K562 (cell line): ENCODE measurements at regions not wholly inside any gene's neighbourhood (a gene's known extent, or its start where the extent isn't known, plus 50 kb on each side); places are given as distances from the start of the nearest gene placed in this dataset.

Experiments used
- CTBP1 ChIP-seq: fragments of 450-650 bp; IDR thresholded peaks from 2 replicates; pipeline ENCODE4 v1.6.1; 2016; ENCODE audit warnings: borderline replicate concordance
- HCFC1 ChIP-seq: IDR thresholded peaks from 2 replicates; pipeline ENCODE4 v1.6.1; 2012; ENCODE audit warnings: low read depth, low read length, improper control_type of control experiment
- HEY1 ChIP-seq: fragments of 250-450 bp; sonication (Bioruptor Pico); IDR thresholded peaks from 2 replicates; pipeline ENCODE4 v1.5.0; 2020; ENCODE audit warnings: mild to moderate bottlenecking, moderate library complexity, borderline replicate concordance
- HMGXB4 ChIP-seq: sonication (generic); formaldehyde crosslinking; IDR thresholded peaks from 2 replicates; pipeline ENCODE4 v1.8.1; 2023; ENCODE audit warnings: mild to moderate bottlenecking, missing genetic modification reagents
- HOXB6 ChIP-seq: fragments of 250-450 bp; sonication (Bioruptor Pico); IDR thresholded peaks from 2 replicates; pipeline ENCODE4 v1.5.1; 2022; ENCODE audit warnings: mild to moderate bottlenecking, borderline replicate concordance
- ZBTB40 ChIP-seq, 2 experiments: fragments of 450-650 bp in 1 of 2; sonication (generic) in 1 of 2; formaldehyde crosslinking in 1 of 2; IDR thresholded peaks; 2 replicates each; pipeline versions ENCODE4 v1.7.1 to v1.9.0; 2016 to 2022; ENCODE audit warnings: inconsistent platforms in 1 of 2, mild to moderate bottlenecking in 1 of 2, missing genetic modification reagents in 1 of 2
- ZNF175 ChIP-seq: fragments of 200-800 bp; sonication (Bioruptor generic); IDR thresholded peaks from 2 replicates; pipeline ENCODE4 v1.6.1; 2016; ENCODE audit warnings: low read depth, mild to moderate bottlenecking, missing genetic modification characterization, missing compliant biosample characterization
- TF ChIP-seq, protein P1 (sequence below), 3 experiments: IDR thresholded peaks in 2 of 3; conservative IDR thresholded peaks in 1 of 3; 2 replicates each; pipeline ENCODE4 v1.5.1; 2011 to 2012; ENCODE audit warnings: low read length in 3 of 3, mild to moderate bottlenecking in 3 of 3, control low read depth in 2 of 3, improper control_type of control experiment in 1 of 3, inconsistent platforms in 1 of 3, low read depth in 1 of 3, mixed read lengths in 1 of 3, moderate library complexity in 1 of 3; ENCODE audit not compliant: insufficient read depth in 2 of 3

DNA sequence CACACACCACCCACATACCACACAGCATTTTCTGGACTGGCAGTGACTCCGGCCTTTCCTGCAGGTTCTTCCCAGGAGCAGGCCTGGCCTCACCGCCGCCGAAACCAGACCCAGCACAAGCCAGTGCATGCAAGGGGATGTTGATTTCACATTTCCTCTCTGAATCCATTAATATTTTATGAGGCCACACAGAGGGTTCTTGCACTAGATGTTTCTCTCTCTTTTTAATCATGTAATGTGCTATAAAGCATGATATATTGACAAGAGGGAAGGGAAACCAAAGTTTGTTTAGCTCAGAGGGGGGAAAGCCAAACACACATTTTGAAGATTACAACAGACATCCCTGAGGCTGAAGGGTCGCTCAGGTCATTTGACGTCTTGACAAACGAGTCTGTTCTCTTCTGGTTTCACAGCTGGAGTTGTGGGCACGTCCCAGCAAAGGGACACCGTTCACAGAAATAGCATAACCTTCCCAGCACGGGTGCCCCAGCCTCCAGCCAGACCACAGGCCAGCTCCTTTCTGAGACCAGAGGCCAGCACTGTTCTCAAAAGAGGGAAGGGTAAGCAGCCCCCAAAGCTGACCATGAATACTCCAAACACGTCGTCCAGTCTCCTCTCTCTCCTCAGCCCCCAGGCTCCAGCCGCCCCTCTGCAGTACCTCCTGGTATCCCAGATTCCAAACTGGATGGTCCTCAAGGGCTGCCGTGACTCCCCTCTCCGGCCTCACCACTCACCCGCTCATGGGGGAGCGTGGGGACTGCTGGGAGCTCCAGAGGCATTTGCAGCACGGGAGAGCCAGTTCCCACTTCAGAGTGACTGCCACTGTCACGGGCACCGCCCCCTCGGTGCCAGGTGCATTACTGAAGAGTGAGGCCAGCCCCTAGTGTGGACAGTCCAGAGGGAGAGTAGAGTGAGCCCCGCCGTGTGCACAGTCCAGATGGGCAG is 340.3 kb upstream of the SALL3 start (continued):
- TF ChIP-seq ZBTB40 (IDR thresholded peaks at IDR 0.05): no peak
- TF ChIP-seq ZBTB40 (CRISPR knock-in tag; IDR thresholded peaks at IDR 0.05): no peak
- TF ChIP-seq, protein P1, sequence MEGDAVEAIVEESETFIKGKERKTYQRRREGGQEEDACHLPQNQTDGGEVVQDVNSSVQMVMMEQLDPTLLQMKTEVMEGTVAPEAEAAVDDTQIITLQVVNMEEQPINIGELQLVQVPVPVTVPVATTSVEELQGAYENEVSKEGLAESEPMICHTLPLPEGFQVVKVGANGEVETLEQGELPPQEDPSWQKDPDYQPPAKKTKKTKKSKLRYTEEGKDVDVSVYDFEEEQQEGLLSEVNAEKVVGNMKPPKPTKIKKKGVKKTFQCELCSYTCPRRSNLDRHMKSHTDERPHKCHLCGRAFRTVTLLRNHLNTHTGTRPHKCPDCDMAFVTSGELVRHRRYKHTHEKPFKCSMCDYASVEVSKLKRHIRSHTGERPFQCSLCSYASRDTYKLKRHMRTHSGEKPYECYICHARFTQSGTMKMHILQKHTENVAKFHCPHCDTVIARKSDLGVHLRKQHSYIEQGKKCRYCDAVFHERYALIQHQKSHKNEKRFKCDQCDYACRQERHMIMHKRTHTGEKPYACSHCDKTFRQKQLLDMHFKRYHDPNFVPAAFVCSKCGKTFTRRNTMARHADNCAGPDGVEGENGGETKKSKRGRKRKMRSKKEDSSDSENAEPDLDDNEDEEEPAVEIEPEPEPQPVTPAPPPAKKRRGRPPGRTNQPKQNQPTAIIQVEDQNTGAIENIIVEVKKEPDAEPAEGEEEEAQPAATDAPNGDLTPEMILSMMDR (IDR thresholded peaks at IDR 0.05 in 2 of 3, conservative IDR thresholded peaks at IDR 0.05 in 1 of 3; ENCODE audit: insufficient read depth in 2 of 3, low read depth in 1 of 3, low read length in 3 of 3): no peak
- no peak for TF ChIP-seq HOXB6
- TF ChIP-seq HCFC1: no peak
- no peak for TF ChIP-seq ZNF175 (CRISPR knock-in tag)
- no peak for TF ChIP-seq HMGXB4 (CRISPR knock-in tag)
- no peak for TF ChIP-seq HEY1
- no peak for TF ChIP-seq CTBP1
- TF ChIP-seq, all 486 proteins: peak for 0
